Upper lobe of left lung (tissue), 4 donors: ENCODE measurements at regions not wholly inside any gene's neighbourhood (a gene's known extent, or its start where the extent isn't known, plus 50 kb on each side); places are given as distances from the start of the nearest gene placed in this dataset.

Experiments used
- CTCF ChIP-seq, 6 experiments: fragments of 450-650 bp in 4 of 6; fragments of 200-600 bp in 2 of 6; sonication (generic) in 2 of 6; IDR thresholded peaks; one replicate each; pipeline ENCODE4 v1.5.1; 2016 to 2019; ENCODE audit warnings: antibody characterized with exemption in 6 of 6
- POLR2A ChIP-seq, 4 donors: fragments of 450-650 bp; IDR thresholded peaks; one replicate each; pipeline ENCODE4 v1.5.1; 2016 to 2017; ENCODE audit warnings: antibody characterized with exemption in 4 of 4, mild to moderate bottlenecking in 2 of 4
- POLR2AphosphoS5 ChIP-seq, 2 donors: sonication (generic); formaldehyde crosslinking; IDR thresholded peaks; one replicate each; pipeline ENCODE4 v1.5.1; 2017; ENCODE audit warnings: antibody characterized with exemption in 2 of 2

DNA sequence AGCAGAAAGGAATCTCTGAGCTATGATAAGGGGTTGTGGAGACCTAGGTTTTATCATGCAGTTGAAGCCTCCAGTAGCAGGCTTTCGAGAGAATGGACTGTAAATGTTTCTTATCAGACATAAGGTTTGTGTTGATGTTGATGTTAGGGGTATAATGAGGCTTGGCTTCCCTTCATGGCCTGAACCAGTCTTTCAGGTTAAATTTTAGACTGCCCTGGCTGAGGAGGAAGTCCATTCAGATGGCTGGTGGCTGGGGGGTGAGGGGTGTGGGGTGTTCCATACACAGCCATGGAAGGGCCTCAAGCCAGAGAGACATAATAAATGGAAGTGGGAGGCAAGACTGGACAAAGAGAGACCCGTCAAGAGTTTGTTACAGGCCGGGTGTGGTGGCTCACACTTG, 65.1 kb downstream of the IRF2BPL start:
- TF ChIP-seq CTCF (IDR thresholded peaks at IDR 0.05) (no peak), POLR2A (IDR thresholded peaks at IDR 0.05) (no peak), POLR2AphosphoS5 (IDR thresholded peaks at IDR 0.05) (no peak)
